Lower lobe of right lung (tissue), 2 donors: ENCODE measurements at regions not wholly inside any gene's neighbourhood (a gene's known extent, or its start where the extent isn't known, plus 50 kb on each side); places are given as distances from the start of the nearest gene placed in this dataset.

Experiments
- ATAC-seq, 2 donors: fragments of 200-7000 bp; cut with Tn5 transposase; one replicate each; pipeline ENCODE4 v1.9.1; 2020 to 2022; ENCODE audit warnings: mild to moderate bottlenecking in 2 of 2, moderate library complexity in 2 of 2
- DNase-seq: peaks from one replicate; pipeline ENCODE4 v3.0.0-alpha.2; 2020
- H3K27ac ChIP-seq: fragments of 200-600 bp; one replicate; pipeline ENCODE4 v1.8.0; 2022
- H3K27me3 ChIP-seq: fragments of 200-600 bp; one replicate; pipeline ENCODE4 v1.8.0; 2022; ENCODE audit warnings: low read depth
- H3K36me3 ChIP-seq: fragments of 200-600 bp; one replicate; pipeline ENCODE4 v1.8.0; 2022; ENCODE audit warnings: mild to moderate bottlenecking
- H3K4me1 ChIP-seq: fragments of 200-600 bp; one replicate; pipeline ENCODE4 v1.8.0; 2022
- H3K4me3 ChIP-seq: fragments of 200-600 bp; one replicate; pipeline ENCODE4 v1.8.0; 2022; ENCODE audit warnings: mild to moderate bottlenecking
- H3K9me3 ChIP-seq: fragments of 200-600 bp; one replicate; pipeline ENCODE4 v1.8.0; 2022
- intact Hi-C: fragments of 100-400 bp; cut with DNase I; formaldehyde crosslinking; loops from one replicate; pipeline ENCODE4 v1.11.0; 2022
- TF ChIP-seq, protein P1 (sequence below): fragments of 200-600 bp; IDR thresholded peaks from one replicate; pipeline ENCODE4 v1.8.0; 2022; ENCODE audit warnings: antibody characterized with exemption, mild to moderate bottlenecking
- donor health status: DM: no; HTN: yes; CAD: no; lungs with severe emphysema.

GRCh38 chr2:198692907-198693510 lies 764.7 kb downstream of the SATB2 start:
- H3K27ac ChIP-seq: no peak overlapping the region
- no peak for ATAC-seq
- no peaks in the 10 kb centered on the region for H3K36me3 ChIP-seq
- no peak for DNase-seq
- intact Hi-C loops: no loop called here
- H3K4me1 ChIP-seq: no peaks in the 10 kb centered on the region
- no peak overlapping the region for H3K4me3 ChIP-seq
- TF ChIP-seq, protein P1, sequence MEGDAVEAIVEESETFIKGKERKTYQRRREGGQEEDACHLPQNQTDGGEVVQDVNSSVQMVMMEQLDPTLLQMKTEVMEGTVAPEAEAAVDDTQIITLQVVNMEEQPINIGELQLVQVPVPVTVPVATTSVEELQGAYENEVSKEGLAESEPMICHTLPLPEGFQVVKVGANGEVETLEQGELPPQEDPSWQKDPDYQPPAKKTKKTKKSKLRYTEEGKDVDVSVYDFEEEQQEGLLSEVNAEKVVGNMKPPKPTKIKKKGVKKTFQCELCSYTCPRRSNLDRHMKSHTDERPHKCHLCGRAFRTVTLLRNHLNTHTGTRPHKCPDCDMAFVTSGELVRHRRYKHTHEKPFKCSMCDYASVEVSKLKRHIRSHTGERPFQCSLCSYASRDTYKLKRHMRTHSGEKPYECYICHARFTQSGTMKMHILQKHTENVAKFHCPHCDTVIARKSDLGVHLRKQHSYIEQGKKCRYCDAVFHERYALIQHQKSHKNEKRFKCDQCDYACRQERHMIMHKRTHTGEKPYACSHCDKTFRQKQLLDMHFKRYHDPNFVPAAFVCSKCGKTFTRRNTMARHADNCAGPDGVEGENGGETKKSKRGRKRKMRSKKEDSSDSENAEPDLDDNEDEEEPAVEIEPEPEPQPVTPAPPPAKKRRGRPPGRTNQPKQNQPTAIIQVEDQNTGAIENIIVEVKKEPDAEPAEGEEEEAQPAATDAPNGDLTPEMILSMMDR: no peak
- H3K9me3 ChIP-seq: no peaks in the 10 kb centered on the region
- no peaks in the 10 kb centered on the region for H3K27me3 ChIP-seq

DNA sequence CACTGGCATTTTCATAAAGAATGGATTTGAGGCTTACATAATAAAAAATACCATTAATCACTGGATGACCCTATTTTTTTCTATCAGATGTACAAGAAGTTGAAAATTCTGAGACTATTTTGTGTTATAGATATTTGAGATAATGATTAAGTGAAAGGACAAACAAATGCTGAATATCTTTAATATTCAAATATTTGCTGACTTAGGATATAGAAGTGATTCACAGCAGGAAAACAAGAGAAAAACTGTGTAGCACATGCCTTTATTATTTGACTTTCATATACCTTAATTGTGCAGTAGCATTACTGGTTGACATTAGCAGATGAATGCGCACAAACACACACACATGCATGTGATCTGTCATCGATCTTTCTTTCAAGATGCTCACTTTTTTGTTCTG lies 766.5 kb downstream of the SATB2 start:
- Histone ChIP-seq H3K9me3 (no peaks in the 10 kb centered on the region), H3K27ac (no peak overlapping the region), H3K4me3 (no peak overlapping the region), H3K36me3 (no peaks in the 10 kb centered on the region), H3K27me3 (no peaks in the 10 kb centered on the region), H3K4me1 (no peaks in the 10 kb centered on the region)
- intact Hi-C loops: no loop called here
- TF ChIP-seq, protein P1: no peak
- ATAC-seq: no peak
- DNase-seq: no peak

DNA sequence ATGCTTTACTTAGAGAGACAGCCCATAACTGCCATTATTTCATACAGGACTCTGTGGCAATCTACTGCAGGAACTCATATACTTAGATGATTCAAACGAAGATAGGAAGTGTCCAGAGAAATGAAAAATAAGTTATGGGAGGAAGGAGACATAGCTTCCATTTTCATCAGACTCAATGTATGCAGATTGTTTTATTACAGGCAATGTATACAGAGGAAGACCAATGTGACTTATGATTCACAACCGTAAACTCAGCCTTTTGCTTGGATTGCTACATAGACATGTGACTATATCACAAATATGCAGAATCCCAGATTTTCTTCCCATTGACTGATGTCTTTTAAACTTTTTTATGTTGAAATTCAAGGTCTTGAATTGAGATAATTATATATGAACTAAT lies 793.4 kb downstream of the SATB2 start:
- DNase-seq: no peak
- TF ChIP-seq, protein P1: no peak

GRCh38 chr2:198662905-198663304 lies 794.8 kb downstream of the SATB2 start:
- H3K4me3 ChIP-seq: no peak overlapping the region
- TF ChIP-seq, protein P1: no peak
- H3K27ac ChIP-seq: no peak overlapping the region
- H3K9me3 ChIP-seq: no peaks in the 10 kb centered on the region
- intact Hi-C loops: no loop called here
- no peaks in the 10 kb centered on the region for H3K36me3 ChIP-seq
- H3K27me3 ChIP-seq: no peaks in the 10 kb centered on the region
- no peaks in the 10 kb centered on the region for H3K4me1 ChIP-seq
- ATAC-seq (no peak), DNase-seq (no peak)

More for the DNA sequence above, 793.4 kb downstream of the SATB2 start:
- Histone ChIP-seq H3K4me1 (no peaks in the 10 kb centered on the region), H3K27me3 (no peaks in the 10 kb centered on the region), H3K27ac (no peak overlapping the region), H3K4me3 (no peak overlapping the region), H3K9me3 (no peaks in the 10 kb centered on the region), H3K36me3 (no peaks in the 10 kb centered on the region)
- intact Hi-C loops: no loop called here
- no peak for ATAC-seq

GRCh38 chr2:198660501-198660900 lies 797.2 kb downstream of the SATB2 start:
- TF ChIP-seq, protein P1: no peak
- no peaks in the 10 kb centered on the region for H3K4me1 ChIP-seq
- no peak overlapping the region for H3K27ac ChIP-seq
- DNase-seq (no peak), ATAC-seq (no peak)
- no peaks in the 10 kb centered on the region for H3K27me3 ChIP-seq
- no peaks in the 10 kb centered on the region for H3K9me3 ChIP-seq
- intact Hi-C loops: no loop called here
- H3K4me3 ChIP-seq: no peak overlapping the region
- no peaks in the 10 kb centered on the region for H3K36me3 ChIP-seq
